ENCODE measurements at regions not wholly inside any gene's neighbourhood (a gene's known extent, or its start where the extent isn't known, plus 50 kb on each side); places are given as distances from the start of the nearest gene placed in this dataset.
A peak's percentile ranks its signal among the peaks of the same experiment; 100 is the strongest.

DNA sequence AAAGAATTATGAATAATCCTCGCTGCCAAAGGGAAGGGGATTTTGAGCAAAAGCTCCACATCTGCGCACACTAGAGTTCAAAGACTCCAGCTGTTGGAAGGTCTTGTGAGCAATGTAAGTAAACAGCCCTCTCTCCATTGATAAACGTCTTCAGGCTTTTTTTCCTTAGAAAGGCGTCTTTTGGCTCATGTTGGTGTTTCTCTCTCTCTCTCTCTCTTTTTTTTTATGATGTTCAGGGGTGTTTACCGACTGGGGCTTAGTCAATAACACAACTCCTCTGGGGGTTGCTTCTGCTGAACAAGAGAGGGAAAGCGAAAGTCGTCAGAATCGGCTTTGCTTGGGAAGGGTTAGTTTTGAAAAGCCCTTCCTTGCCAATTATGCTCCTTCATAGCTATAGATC is 53.2 kb upstream of the C1QTNF7 start:
- TF ChIP-seq, protein P1, sequence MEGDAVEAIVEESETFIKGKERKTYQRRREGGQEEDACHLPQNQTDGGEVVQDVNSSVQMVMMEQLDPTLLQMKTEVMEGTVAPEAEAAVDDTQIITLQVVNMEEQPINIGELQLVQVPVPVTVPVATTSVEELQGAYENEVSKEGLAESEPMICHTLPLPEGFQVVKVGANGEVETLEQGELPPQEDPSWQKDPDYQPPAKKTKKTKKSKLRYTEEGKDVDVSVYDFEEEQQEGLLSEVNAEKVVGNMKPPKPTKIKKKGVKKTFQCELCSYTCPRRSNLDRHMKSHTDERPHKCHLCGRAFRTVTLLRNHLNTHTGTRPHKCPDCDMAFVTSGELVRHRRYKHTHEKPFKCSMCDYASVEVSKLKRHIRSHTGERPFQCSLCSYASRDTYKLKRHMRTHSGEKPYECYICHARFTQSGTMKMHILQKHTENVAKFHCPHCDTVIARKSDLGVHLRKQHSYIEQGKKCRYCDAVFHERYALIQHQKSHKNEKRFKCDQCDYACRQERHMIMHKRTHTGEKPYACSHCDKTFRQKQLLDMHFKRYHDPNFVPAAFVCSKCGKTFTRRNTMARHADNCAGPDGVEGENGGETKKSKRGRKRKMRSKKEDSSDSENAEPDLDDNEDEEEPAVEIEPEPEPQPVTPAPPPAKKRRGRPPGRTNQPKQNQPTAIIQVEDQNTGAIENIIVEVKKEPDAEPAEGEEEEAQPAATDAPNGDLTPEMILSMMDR (IDR thresholded peaks at IDR 0.05), result no peak

DNA sequence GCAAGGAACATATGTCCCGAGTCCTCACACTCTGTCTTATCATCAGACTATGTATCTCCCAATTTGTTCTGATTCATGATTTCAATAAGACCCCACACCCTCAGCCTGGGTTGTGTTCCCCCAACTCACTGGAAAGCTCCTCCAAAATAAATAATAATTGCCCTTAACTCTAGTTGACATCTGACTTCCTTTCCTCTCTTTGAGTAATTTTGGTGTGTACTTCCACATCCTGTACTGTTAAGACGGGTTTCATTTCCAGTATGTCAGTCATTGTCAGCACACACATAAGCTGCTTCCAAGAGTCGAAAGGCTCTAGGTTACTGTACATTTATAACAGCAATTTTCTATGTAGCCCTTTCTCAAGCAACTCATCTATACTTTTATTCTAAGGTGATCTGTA is 52.2 kb upstream of the C1QTNF7 start:
- Histone ChIP-seq H3K4me1 (peaks cover 0 to 41% of the 10 kb centered on the region in 2 donors), H3K36me3 (no peaks in the 10 kb centered on the region), H3K27ac (peak overlapping the region in 1 of 2 donors; percentile 16), H3K9me3 (no peaks in the 10 kb centered on the region), H3K27me3 (no peaks in the 10 kb centered on the region), H3K4me3 (no peak overlapping the region)
- no peak for DNase-seq (ENCODE audit: low spot score in 2 of 2)
- TF ChIP-seq, protein P1 (IDR thresholded peaks at IDR 0.05), result no peak
- intact Hi-C loops (cut with DNase I), result no loop called here

More for the DNA sequence above, 53.2 kb upstream of the C1QTNF7 start:
- Histone ChIP-seq H3K4me1 (peaks cover 0 to 46% of the 10 kb centered on the region in 2 donors), H3K4me3 (peak overlapping the region in 1 of 2 donors; percentile 17), H3K9me3 (no peaks in the 10 kb centered on the region), H3K36me3 (no peaks in the 10 kb centered on the region), H3K27me3 (no peaks in the 10 kb centered on the region), H3K27ac (peak overlapping the region; percentile 17 to 34)
- intact Hi-C loops (cut with DNase I), result no loop called here
- DNase-seq (ENCODE audit: low spot score in 2 of 2), result no peak

DNA sequence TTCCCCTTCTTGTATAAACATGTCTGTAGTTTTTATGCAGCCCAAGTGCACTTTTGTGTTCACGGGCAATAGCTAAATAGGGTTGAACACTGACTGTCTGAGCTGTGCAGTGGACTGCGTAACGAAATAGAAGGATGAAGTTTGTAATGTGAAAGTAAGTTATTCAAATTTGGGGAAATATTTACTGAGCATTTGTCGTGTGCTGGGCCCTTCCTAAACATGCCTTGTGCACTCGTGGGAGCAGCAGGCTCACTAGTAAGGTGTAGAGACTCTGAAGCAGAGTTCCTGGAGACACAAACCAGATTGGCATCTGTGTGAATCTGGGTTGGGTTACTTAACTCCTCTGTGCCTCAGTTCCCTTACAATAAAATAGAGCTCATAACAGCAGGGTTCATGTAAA is 51.7 kb upstream of the C1QTNF7 start:
- no peak overlapping the region for H3K4me3 ChIP-seq
- peak overlapping the region in 1 of 2 donors; percentile 16 for H3K27ac ChIP-seq
- no peak for DNase-seq (ENCODE audit: low spot score in 2 of 2)
- TF ChIP-seq, protein P1 (IDR thresholded peaks at IDR 0.05), result no peak
- intact Hi-C loops (cut with DNase I), result no loop called here
- no peaks in the 10 kb centered on the region for H3K27me3 ChIP-seq
- H3K4me1 ChIP-seq, result peaks cover 0 to 36% of the 10 kb centered on the region in 2 donors
- no peaks in the 10 kb centered on the region for H3K36me3 ChIP-seq
- H3K9me3 ChIP-seq, result no peaks in the 10 kb centered on the region

DNA sequence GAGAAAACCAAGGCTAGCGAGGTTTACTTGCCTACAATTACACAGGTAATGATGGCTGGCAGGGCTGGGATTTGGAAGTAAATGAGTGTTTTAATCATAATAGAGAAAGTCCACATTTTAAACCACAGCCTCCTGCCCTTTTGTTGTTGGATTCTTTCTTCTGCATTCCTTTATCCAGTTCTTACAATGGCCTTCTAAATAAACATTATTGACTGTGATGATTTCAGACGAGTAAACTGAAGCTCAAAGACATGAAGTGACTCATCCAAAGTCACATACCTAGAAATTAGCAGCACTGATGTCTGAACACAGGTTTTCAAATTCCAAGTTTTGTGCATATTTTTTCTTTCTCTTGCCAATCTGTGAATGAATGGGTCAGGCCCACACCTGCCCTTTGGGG is 51.2 kb upstream of the C1QTNF7 start:
- Histone ChIP-seq H3K27me3 (no peaks in the 10 kb centered on the region), H3K36me3 (no peaks in the 10 kb centered on the region), H3K4me3 (no peak overlapping the region), H3K27ac (no peak overlapping the region), H3K9me3 (no peaks in the 10 kb centered on the region), H3K4me1 (peaks cover 0 to 32% of the 10 kb centered on the region in 2 donors)
- TF ChIP-seq, protein P1 (IDR thresholded peaks at IDR 0.05), result no peak
- DNase-seq (ENCODE audit: low spot score in 2 of 2), result no peak
- intact Hi-C loops (cut with DNase I), result no loop called here

Measured in ascending aorta (tissue), 2 donors.